ENCODE measurements at regions not wholly inside any gene's neighbourhood (a gene's known extent, or its start where the extent isn't known, plus 50 kb on each side); places are given as distances from the start of the nearest gene placed in this dataset.

DNA sequence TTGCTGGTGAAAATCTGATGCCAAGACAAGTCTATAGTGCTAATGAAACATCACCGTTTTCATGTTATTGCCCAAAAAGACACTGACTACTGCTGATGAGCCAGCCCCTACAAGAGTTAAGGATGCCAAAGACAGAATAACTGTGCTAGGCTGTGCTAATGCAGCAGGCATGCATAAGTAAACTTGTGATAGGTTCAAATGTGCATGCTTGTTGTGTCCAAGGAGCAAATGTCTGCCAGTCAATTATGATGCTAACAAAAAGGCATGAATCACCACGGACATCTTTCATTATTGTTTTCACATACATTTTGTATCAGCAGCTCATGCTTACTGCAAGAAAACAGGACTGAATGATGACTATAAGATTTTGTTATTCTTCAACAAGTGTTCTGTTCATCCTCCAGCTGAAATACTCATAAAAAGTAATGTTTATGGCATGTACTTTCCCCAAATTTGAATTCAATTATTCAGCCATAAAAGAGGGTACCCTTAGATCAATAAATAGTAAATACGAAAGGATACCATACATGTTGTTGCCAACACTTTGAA, 306.9 kb upstream of the ARSJ start:
- no peak for TF ChIP-seq ZFX (IDR thresholded peaks at IDR 0.05)
- TF ChIP-seq, protein P1, sequence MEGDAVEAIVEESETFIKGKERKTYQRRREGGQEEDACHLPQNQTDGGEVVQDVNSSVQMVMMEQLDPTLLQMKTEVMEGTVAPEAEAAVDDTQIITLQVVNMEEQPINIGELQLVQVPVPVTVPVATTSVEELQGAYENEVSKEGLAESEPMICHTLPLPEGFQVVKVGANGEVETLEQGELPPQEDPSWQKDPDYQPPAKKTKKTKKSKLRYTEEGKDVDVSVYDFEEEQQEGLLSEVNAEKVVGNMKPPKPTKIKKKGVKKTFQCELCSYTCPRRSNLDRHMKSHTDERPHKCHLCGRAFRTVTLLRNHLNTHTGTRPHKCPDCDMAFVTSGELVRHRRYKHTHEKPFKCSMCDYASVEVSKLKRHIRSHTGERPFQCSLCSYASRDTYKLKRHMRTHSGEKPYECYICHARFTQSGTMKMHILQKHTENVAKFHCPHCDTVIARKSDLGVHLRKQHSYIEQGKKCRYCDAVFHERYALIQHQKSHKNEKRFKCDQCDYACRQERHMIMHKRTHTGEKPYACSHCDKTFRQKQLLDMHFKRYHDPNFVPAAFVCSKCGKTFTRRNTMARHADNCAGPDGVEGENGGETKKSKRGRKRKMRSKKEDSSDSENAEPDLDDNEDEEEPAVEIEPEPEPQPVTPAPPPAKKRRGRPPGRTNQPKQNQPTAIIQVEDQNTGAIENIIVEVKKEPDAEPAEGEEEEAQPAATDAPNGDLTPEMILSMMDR (conservative IDR thresholded peaks at IDR 0.05): no peak
- no peak overlapping the region for H3K27ac ChIP-seq

- no peak for TF ChIP-seq ZFX (IDR thresholded peaks at IDR 0.05)
- TF ChIP-seq, protein P1 (conservative IDR thresholded peaks at IDR 0.05): no peak
- peak overlapping the region; percentile 11; the same call in 1 of the 2 replicates for H3K27ac ChIP-seq
Observed at GRCh38 chr4:114287079-114287696, 307.7 kb upstream of the ARSJ start.

DNA sequence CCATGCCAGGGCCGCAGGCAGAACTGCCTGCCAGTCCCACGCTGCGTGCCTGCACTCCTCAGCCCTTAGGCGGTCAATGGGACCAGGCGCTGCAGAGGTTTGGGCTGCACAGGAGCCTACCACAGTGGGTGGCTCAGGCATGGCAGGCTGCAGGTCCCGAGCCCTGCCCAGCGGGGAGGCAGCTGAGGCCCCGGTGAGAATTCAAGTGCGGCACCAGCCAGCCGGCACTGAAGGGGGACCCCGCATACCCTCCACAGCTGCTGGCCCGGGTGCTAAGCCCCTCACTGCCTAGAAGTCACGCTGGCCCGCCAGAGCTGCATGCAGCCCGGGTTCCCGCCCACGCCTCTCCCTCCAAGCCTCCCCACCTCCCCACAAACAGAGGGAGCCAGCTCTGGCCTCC, 302.5 kb upstream of the UGT8 start:
- TF ChIP-seq, protein P1 (conservative IDR thresholded peaks at IDR 0.05): no peak
- TF ChIP-seq ZFX (IDR thresholded peaks at IDR 0.05): no peak
- no peak overlapping the region for H3K27ac ChIP-seq

GRCh38 chr4:114302472-114302871, 296.1 kb upstream of the UGT8 start:
- TF ChIP-seq ZFX (IDR thresholded peaks at IDR 0.05): no peak
- TF ChIP-seq, protein P1 (conservative IDR thresholded peaks at IDR 0.05): no peak
- no peak overlapping the region for H3K27ac ChIP-seq

- TF ChIP-seq, protein P1 (conservative IDR thresholded peaks at IDR 0.05): no peak
- TF ChIP-seq ZFX (IDR thresholded peaks at IDR 0.05): no peak
- H3K27ac ChIP-seq: no peak overlapping the region
Observed at GRCh38 chr4:114304046-114304445, 294.6 kb upstream of the UGT8 start.

DNA sequence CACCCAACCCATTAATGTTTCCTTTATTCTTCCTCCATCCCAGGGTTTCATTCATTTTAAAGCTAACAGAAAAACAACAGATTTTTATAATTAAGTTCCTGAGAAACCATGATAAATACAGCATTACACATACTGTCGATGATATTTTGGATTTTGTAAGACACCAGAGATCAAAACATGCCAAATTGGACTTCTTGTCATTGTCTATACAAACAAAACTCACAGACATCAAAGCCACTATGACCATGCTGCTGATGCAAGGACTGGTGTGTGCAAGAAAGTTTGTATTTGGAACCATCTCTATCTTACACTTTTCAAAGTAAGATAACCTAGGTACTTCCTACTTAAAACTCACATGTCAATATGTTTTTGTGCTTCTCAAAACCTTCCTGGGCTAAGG, 294.0 kb upstream of the UGT8 start:
- no peak overlapping the region for H3K27ac ChIP-seq
- no peak for TF ChIP-seq ZFX (IDR thresholded peaks at IDR 0.05)

GRCh38 chr4:114306946-114307345, 291.7 kb upstream of the UGT8 start:
- TF ChIP-seq, protein P1 (conservative IDR thresholded peaks at IDR 0.05): no peak
- TF ChIP-seq ZFX (IDR thresholded peaks at IDR 0.05): no peak
- H3K27ac ChIP-seq: no peak overlapping the region
